Bronchial epithelial cell (primary cell): ENCODE measurements at regions not wholly inside any gene's neighbourhood (a gene's known extent, or its start where the extent isn't known, plus 50 kb on each side); places are given as distances from the start of the nearest gene placed in this dataset.
A peak's percentile ranks its signal among the peaks of the same experiment; 100 is the strongest.

ENCODE experiments used
- DNase-seq: peaks from one replicate; pipeline ENCODE4 v3.0.0-alpha.2; 2010; ENCODE audit warnings: low read depth
- FAIRE-seq: peaks from 2 replicates; lab custom pipeline; 2011; peaks lifted over from hg19 to GRCh38; lab: Jason Lieb, UNC
- H3K27me3 ChIP-seq: 2 replicates; pipeline ENCODE4 v1.5.1; 2011; ENCODE audit warnings: low read length; ENCODE audit not compliant: control insufficient read depth, insufficient read depth
- H3K36me3 ChIP-seq: 2 replicates; pipeline ENCODE4 v1.5.1; 2011; ENCODE audit warnings: low read length; ENCODE audit not compliant: control insufficient read depth, insufficient read depth
- H3K4me3 ChIP-seq: 2 replicates; pipeline ENCODE4 v1.5.1; 2011; ENCODE audit warnings: mild to moderate bottlenecking, low read depth, low read length, control low read depth
- CTCF ChIP-seq: IDR thresholded peaks from 2 replicates; pipeline ENCODE4 v1.5.1; 2011; ENCODE audit warnings: mild to moderate bottlenecking, moderate library complexity, low read length, control low read depth, inconsistent platforms; ENCODE audit not compliant: insufficient read depth, severe bottlenecking

DNA sequence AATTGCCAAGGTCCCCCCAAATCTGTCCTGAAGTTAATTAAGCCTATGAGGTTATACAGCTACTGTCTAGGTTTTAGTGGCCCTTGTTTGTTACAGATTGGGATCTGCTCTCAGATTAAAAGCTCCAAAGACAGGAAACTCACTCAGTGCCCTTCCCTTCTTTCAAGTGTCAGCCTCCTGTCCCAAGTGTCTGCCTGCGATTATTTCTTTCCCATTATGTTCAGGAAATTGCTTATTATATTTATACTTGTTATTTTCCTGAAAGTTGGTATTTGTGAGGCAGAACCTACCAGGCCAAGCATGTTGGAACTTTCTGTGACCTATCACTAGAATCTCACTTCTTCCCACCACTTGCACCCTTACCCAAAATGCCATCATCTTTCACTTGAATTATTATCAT lies 173.2 kb downstream of the AREG start:
- Histone ChIP-seq H3K27me3 (no peaks in the 10 kb centered on the region), H3K4me3 (no peak overlapping the region)
- FAIRE-seq: no peak

GRCh38 chr4:74618659-74619058 lies 173.7 kb downstream of the AREG start:
- no peak overlapping the region for H3K4me3 ChIP-seq
- H3K36me3 ChIP-seq: no peaks in the 10 kb centered on the region
- FAIRE-seq (no peak), DNase-seq (peak; percentile 78)
- H3K27me3 ChIP-seq: no peaks in the 10 kb centered on the region
- TF ChIP-seq CTCF: no peak

More for the DNA sequence above, 173.2 kb downstream of the AREG start:
- no peaks in the 10 kb centered on the region for H3K36me3 ChIP-seq
- DNase-seq: no peak
- TF ChIP-seq CTCF: no peak

DNA sequence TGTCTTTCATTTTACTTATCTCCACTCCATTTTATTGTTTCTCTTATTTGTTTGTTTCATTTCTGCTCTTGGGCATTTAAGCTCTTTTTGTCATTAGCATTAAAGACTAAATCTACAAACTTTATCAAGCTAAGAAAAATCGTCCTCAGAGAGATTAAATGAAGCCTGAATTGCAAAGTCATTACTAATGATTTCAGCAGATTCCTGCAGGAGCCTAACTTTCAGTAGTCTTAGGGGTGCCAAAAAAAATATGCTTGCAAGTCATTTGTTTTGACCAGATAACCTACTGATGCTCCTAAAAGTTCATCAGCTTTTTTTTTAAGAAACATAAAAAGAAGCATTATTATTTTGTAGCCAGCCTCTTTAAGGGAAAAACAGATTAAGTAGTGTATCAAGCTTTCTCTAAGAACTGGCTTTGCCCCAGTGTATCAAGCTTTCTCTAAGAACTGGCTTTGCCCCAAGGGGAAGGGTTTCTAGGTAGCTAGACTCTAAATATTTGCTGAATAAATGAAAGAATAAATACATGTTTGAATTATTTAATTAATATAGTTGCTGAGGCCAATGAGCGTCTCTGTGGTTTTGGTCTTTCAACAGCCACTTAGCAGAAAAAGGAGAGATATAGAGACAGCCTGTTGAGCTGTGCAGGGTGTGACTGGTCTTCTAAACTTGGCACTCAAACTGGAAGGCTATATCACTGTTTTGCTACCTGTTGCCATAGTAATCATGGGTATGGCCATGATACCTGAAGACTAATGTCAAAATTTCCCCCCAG lies 174.2 kb downstream of the BTC start:
- H3K36me3 ChIP-seq: no peaks in the 10 kb centered on the region
- H3K27me3 ChIP-seq: no peaks in the 10 kb centered on the region
- H3K4me3 ChIP-seq: no peak overlapping the region
- FAIRE-seq: no peak
- DNase-seq: peak; percentile 44
- TF ChIP-seq CTCF: no peak

DNA sequence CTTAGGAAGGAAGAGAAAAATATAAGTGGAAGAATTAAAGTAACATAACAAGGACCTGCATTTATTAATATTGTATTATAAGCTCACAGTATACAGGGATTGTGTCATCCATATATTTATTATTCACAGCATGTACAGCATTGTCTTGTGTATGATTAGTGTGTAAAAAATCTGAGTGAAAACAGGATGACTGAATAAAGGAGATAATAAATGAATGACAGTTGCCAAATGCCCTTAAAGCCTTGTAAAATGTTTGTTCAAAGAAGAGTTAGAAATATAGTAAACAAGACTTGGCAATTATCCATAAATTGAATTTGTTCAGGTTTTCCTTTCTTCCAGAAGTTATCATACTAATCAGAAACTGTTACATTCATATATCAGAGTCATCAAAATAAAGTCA lies 172.7 kb downstream of the BTC start:
- Histone ChIP-seq H3K27me3 (no peaks in the 10 kb centered on the region), H3K4me3 (no peak overlapping the region), H3K36me3 (no peaks in the 10 kb centered on the region)
- peak; percentile 64 for DNase-seq
- no peak for TF ChIP-seq CTCF
- FAIRE-seq: no peak

GRCh38 chr4:74623041-74623440 lies 171.3 kb downstream of the BTC start:
- H3K4me3 ChIP-seq: no peak overlapping the region
- no peaks in the 10 kb centered on the region for H3K27me3 ChIP-seq
- TF ChIP-seq CTCF: peak; percentile 35
- FAIRE-seq (no peak), DNase-seq (peak; percentile 45)
- no peaks in the 10 kb centered on the region for H3K36me3 ChIP-seq
